Neuronal stem cell (in vitro differentiated cells): ENCODE measurements at regions not wholly inside any gene's neighbourhood (a gene's known extent, or its start where the extent isn't known, plus 50 kb on each side); places are given as distances from the start of the nearest gene placed in this dataset.

Experiments used
- DNase-seq: peaks from one replicate; pipeline ENCODE4 v3.0.0-alpha.2; 2013; ENCODE audit warnings: low spot score
- H2AFZ ChIP-seq: one replicate; pipeline ENCODE4 v1.6.1; 2013; ENCODE audit warnings: mild to moderate bottlenecking, low read length, inconsistent platforms
- H2AK5ac ChIP-seq: 2 replicates; pipeline ENCODE4 v1.6.1; 2013; ENCODE audit warnings: low read depth, mild to moderate bottlenecking, inconsistent platforms, low read length, moderate library complexity, mixed read lengths
- H2BK120ac ChIP-seq: 2 replicates; pipeline ENCODE4 v1.6.1; 2013; ENCODE audit warnings: low read depth, mild to moderate bottlenecking, inconsistent platforms, low read length, moderate library complexity, mixed read lengths
- H2BK12ac ChIP-seq: one replicate; pipeline ENCODE4 v1.6.1; 2013; ENCODE audit warnings: low read length, inconsistent platforms
- H2BK15ac ChIP-seq: 2 replicates; pipeline ENCODE4 v1.6.1; 2013; ENCODE audit warnings: mild to moderate bottlenecking, low read length, inconsistent platforms, mixed read lengths
- H2BK5ac ChIP-seq: one replicate; pipeline ENCODE4 v1.6.1; 2013; ENCODE audit warnings: inconsistent platforms, mild to moderate bottlenecking, low read length, moderate library complexity
- H3K14ac ChIP-seq: one replicate; pipeline ENCODE4 v1.6.1; 2013; ENCODE audit warnings: low read length, inconsistent platforms
- H3K18ac ChIP-seq: 2 replicates; pipeline ENCODE4 v1.6.1; 2013; ENCODE audit warnings: low read length, inconsistent platforms
- H3K23ac ChIP-seq: 2 replicates; pipeline ENCODE4 v1.6.1; 2013; ENCODE audit warnings: low read depth, mild to moderate bottlenecking, mixed read lengths, low read length, inconsistent platforms; ENCODE audit not compliant: poor library complexity
- H3K27ac ChIP-seq: replicated peaks from 3 replicates; pipeline ENCODE4 v1.5.1; 2013; ENCODE audit warnings: low read length, inconsistent platforms
- H3K27me3 ChIP-seq, 3 experiments: 2 replicates each; pipeline ENCODE4 v1.6.1; 2013; ENCODE audit warnings: low read length in 3 of 3, mild to moderate bottlenecking in 2 of 3, inconsistent platforms in 1 of 3, low read depth in 1 of 3, mixed read lengths in 1 of 3, moderate library complexity in 1 of 3; ENCODE audit not compliant: control insufficient read depth in 3 of 3, insufficient read depth in 3 of 3
- H3K36me3 ChIP-seq, 2 donors: replicated peaks in 1 of 2; 2 replicates each; pipeline ENCODE4 v1.6.1; 2013; ENCODE audit warnings: low read length in 2 of 2; ENCODE audit not compliant: control insufficient read depth in 2 of 2, insufficient read depth in 2 of 2
- H3K4ac ChIP-seq: 2 replicates; pipeline ENCODE4 v1.6.1; 2013; ENCODE audit warnings: inconsistent platforms, mild to moderate bottlenecking, low read length, moderate library complexity
- H3K4me1 ChIP-seq, 2 donors: 1 replicate in 1 of 2; 2 replicates in 1 of 2; pipeline ENCODE4 v1.6.1; 2013; ENCODE audit warnings: low read length in 2 of 2, low read depth in 1 of 2; ENCODE audit not compliant: control insufficient read depth in 2 of 2, insufficient read depth in 1 of 2
- H3K4me2 ChIP-seq: one replicate; pipeline ENCODE4 v1.6.1; 2013; ENCODE audit warnings: mild to moderate bottlenecking, low read length, inconsistent platforms; ENCODE audit not compliant: insufficient read depth, poor library complexity, severe bottlenecking
- H3K4me3 ChIP-seq, 2 donors: 2 replicates each; pipeline ENCODE4 v1.5.1; 2013; ENCODE audit warnings: low read length in 2 of 2, mild to moderate bottlenecking in 2 of 2, inconsistent platforms in 1 of 2, moderate library complexity in 1 of 2
- H3K79me1 ChIP-seq: one replicate; pipeline ENCODE4 v1.6.1; 2013; ENCODE audit warnings: low read depth, mild to moderate bottlenecking, inconsistent platforms, low read length, moderate library complexity
- H3K9ac ChIP-seq: one replicate; pipeline ENCODE4 v1.6.1; 2013; ENCODE audit warnings: mild to moderate bottlenecking, low read depth, low read length, inconsistent platforms; ENCODE audit not compliant: poor library complexity
- H3K9me3 ChIP-seq, 2 donors: replicated peaks in 1 of 2; 2 replicates each; pipeline versions ENCODE3 to v1.6.1; 2013; ENCODE audit warnings: low read length in 2 of 2, mild to moderate bottlenecking in 2 of 2, inconsistent platforms in 1 of 2, low read depth in 1 of 2, mixed read lengths in 1 of 2, moderate library complexity in 1 of 2; ENCODE audit not compliant: control insufficient read depth in 2 of 2, insufficient read depth in 1 of 2
- H4K8ac ChIP-seq: one replicate; pipeline ENCODE4 v1.6.1; 2013; ENCODE audit warnings: low read depth, mild to moderate bottlenecking, inconsistent platforms, low read length, moderate library complexity
- H4K91ac ChIP-seq: one replicate; pipeline ENCODE4 v1.6.1; 2013; ENCODE audit warnings: low read length, low read depth, mild to moderate bottlenecking, inconsistent platforms; ENCODE audit not compliant: poor library complexity
- WGBS, 2 donors: extraction: QIAGEN DNeasy Blood & Tissue Kit; methylation state at CpG; one replicate each; pipeline ENCODE4 v1.1.7; 2013; ENCODE audit warnings: missing lambda C conversion rate in 2 of 2, mixed read lengths in 1 of 2; ENCODE audit not compliant: insufficient read length in 2 of 2, insufficient replicate concordance in 1 of 2; ENCODE audit errors: extremely low coverage in 2 of 2; 5-methylcytosine and 5-hydroxymethylcytosine counted together

GRCh38 chr22:44604455-44604854 is 97.5 kb upstream of the PRR5 start:
- Histone ChIP-seq H3K36me3 (peaks cover 0 to 2% of the 10 kb centered on the region in 2 donors), H2BK120ac (no peak overlapping the region), H3K4me1 (peaks cover 0 to 12% of the 10 kb centered on the region in 2 donors), H3K27ac (peak overlapping the region; percentile 21), H3K79me1 (peaks cover 3% of the 10 kb centered on the region), H3K23ac (no peak overlapping the region), H3K4ac (no peak overlapping the region), H3K27me3 (peaks cover 0 to 17% (median 3%) of the 10 kb centered on the region in 3 experiments), H2BK5ac (no peak overlapping the region), H4K8ac (no peak overlapping the region), H2AFZ (no peak overlapping the region), H3K14ac (peak overlapping the region; percentile 94), H3K4me2 (no peak overlapping the region), H2BK15ac (peak overlapping the region; percentile 22), H4K91ac (peak overlapping the region; percentile 68), H2BK12ac (peak overlapping the region; percentile 47), H3K18ac (peak overlapping the region; percentile 70), H3K9me3 (no peaks in the 10 kb centered on the region), H2AK5ac (no peak overlapping the region), H3K9ac (peak overlapping the region; percentile 53), H3K4me3 (peak overlapping the region in 1 of 2 donors; percentile 73)
- 100% methylated on average over 1 of the region's 4 CpGs; no CpG with 5 or more reads in 1 of the 2 donors for WGBS, 2 donors
- no peak for DNase-seq

- peaks cover 0 to 2% of the 10 kb centered on the region in 2 donors for H3K36me3 ChIP-seq
- no peak overlapping the region for H4K91ac ChIP-seq
- H2BK15ac ChIP-seq = no peak overlapping the region
- peaks cover 0 to 19% (median 3%) of the 10 kb centered on the region in 3 experiments for H3K27me3 ChIP-seq
- H3K9ac ChIP-seq = no peak overlapping the region
- DNase-seq = no peak
- no peak overlapping the region for H3K18ac ChIP-seq
- no CpG with 5 or more reads among the region's 11 CpGs for WGBS, 2 donors
- H3K4me1 ChIP-seq = peaks cover 0 to 12% of the 10 kb centered on the region in 2 donors
- no peak overlapping the region for H3K4ac ChIP-seq
- H3K9me3 ChIP-seq = no peaks in the 10 kb centered on the region
- H2AFZ ChIP-seq = no peak overlapping the region
- H3K4me3 ChIP-seq = no peak overlapping the region
- no peak overlapping the region for H3K4me2 ChIP-seq
- no peak overlapping the region for H3K14ac ChIP-seq
- no peak overlapping the region for H2AK5ac ChIP-seq
- H2BK120ac ChIP-seq = no peak overlapping the region
- H4K8ac ChIP-seq = no peak overlapping the region
- no peak overlapping the region for H3K23ac ChIP-seq
- H3K27ac ChIP-seq = no peak overlapping the region
- H2BK5ac ChIP-seq = no peak overlapping the region
- peaks cover 3% of the 10 kb centered on the region for H3K79me1 ChIP-seq
- H2BK12ac ChIP-seq = no peak overlapping the region
Observed at GRCh38 chr22:44603767-44604166, 98.2 kb upstream of the PRR5 start.

- Histone ChIP-seq H2BK5ac (no peak overlapping the region), H3K36me3 (peaks cover 0 to 2% of the 10 kb centered on the region in 2 donors), H3K79me1 (peaks cover 3% of the 10 kb centered on the region), H3K9ac (no peak overlapping the region), H3K14ac (no peak overlapping the region), H2BK120ac (no peak overlapping the region), H3K23ac (no peak overlapping the region), H3K4ac (no peak overlapping the region), H3K18ac (no peak overlapping the region), H3K9me3 (no peaks in the 10 kb centered on the region), H4K8ac (no peak overlapping the region), H4K91ac (no peak overlapping the region), H3K4me3 (no peak overlapping the region), H3K4me1 (peaks cover 12 to 28% of the 10 kb centered on the region in 2 donors), H2AK5ac (no peak overlapping the region), H2AFZ (no peak overlapping the region), H3K27ac (no peak overlapping the region), H2BK15ac (no peak overlapping the region), H3K27me3 (peaks cover 0 to 17% (median 3%) of the 10 kb centered on the region in 3 experiments), H2BK12ac (no peak overlapping the region), H3K4me2 (no peak overlapping the region)
- no CpG with 5 or more reads among the region's 5 CpGs for WGBS, 2 donors
- no peak for DNase-seq
Observed at GRCh38 chr22:44601725-44602124, 100.3 kb upstream of the PRR5 start.

GRCh38 chr22:44601189-44601588 is 100.8 kb upstream of the PRR5 start:
- Histone ChIP-seq H3K27me3 (peaks cover 0 to 17% (median 3%) of the 10 kb centered on the region in 3 experiments), H3K9me3 (no peaks in the 10 kb centered on the region), H2BK12ac (no peak overlapping the region), H3K36me3 (peaks cover 0 to 2% of the 10 kb centered on the region in 2 donors), H4K8ac (no peak overlapping the region), H3K9ac (no peak overlapping the region), H2BK5ac (no peak overlapping the region), H3K4me2 (no peak overlapping the region), H3K4me1 (peaks cover 17 to 33% of the 10 kb centered on the region in 2 donors), H2AFZ (no peak overlapping the region), H2BK120ac (peak overlapping the region; percentile 44), H2BK15ac (peak overlapping the region; percentile 46), H3K14ac (no peak overlapping the region), H3K4me3 (no peak overlapping the region), H3K18ac (no peak overlapping the region), H3K4ac (no peak overlapping the region), H4K91ac (no peak overlapping the region), H3K23ac (no peak overlapping the region), H3K79me1 (peaks cover 3% of the 10 kb centered on the region), H3K27ac (no peak overlapping the region), H2AK5ac (peak overlapping the region; percentile 71)
- no peak for DNase-seq
- WGBS, 2 donors = no CpG with 5 or more reads among the region's 7 CpGs
